K562 (cell line): ENCODE measurements at regions not wholly inside any gene's neighbourhood (a gene's known extent, or its start where the extent isn't known, plus 50 kb on each side); places are given as distances from the start of the nearest gene placed in this dataset.
A peak's percentile ranks its signal among the peaks of the same experiment; 100 is the strongest.

Experiments used
- CTBP1 ChIP-seq: fragments of 450-650 bp; IDR thresholded peaks from 2 replicates; pipeline ENCODE4 v1.6.1; 2016; ENCODE audit warnings: borderline replicate concordance
- EGR1 ChIP-seq: fragments of 450-650 bp; conservative IDR thresholded peaks from 2 replicates; pipeline ENCODE4 v1.6.1; 2017; ENCODE audit warnings: mild to moderate bottlenecking
- FOXM1 ChIP-seq, 2 experiments: fragments of 450-650 bp in 1 of 2; sonication (generic) in 1 of 2; formaldehyde crosslinking in 1 of 2; IDR thresholded peaks; 2 replicates each; pipeline versions ENCODE4 v1.6.1 to v1.9.0; 2017 to 2022; ENCODE audit warnings: low read depth in 2 of 2, mild to moderate bottlenecking in 2 of 2, missing genetic modification reagents in 1 of 2, moderate library complexity in 1 of 2
- MAZ ChIP-seq, 2 experiments: fragments of 450-650 bp in 1 of 2; sonication (generic) in 1 of 2; formaldehyde crosslinking; IDR thresholded peaks in 1 of 2; conservative IDR thresholded peaks in 1 of 2; 2 replicates each; pipeline versions ENCODE4 v1.4.0 to v1.5.0; 2020; ENCODE audit warnings: mild to moderate bottlenecking in 1 of 2, missing genetic modification reagents in 1 of 2
- MTA3 ChIP-seq: fragments of 450-650 bp; formaldehyde crosslinking; IDR thresholded peaks from 2 replicates; pipeline ENCODE4 v1.6.1; 2017; ENCODE audit warnings: mild to moderate bottlenecking, borderline replicate concordance
- SMARCB1 ChIP-seq: IDR thresholded peaks from 2 replicates; pipeline ENCODE4 v1.6.1; 2011; ENCODE audit warnings: improper control_type of control experiment, low read depth; ENCODE audit not compliant: insufficient read length
- SPI1 ChIP-seq: IDR thresholded peaks from 2 replicates; pipeline ENCODE4 v1.6.1; 2011; ENCODE audit warnings: low read depth, low read length, control low read depth, borderline replicate concordance
- TOE1 ChIP-seq, 2 experiments: fragments of 450-650 bp in 1 of 2; sonication (generic) in 1 of 2; formaldehyde crosslinking in 1 of 2; IDR thresholded peaks; 2 replicates each; pipeline versions ENCODE4 v1.7.1 to v1.8.0; 2016 to 2022; ENCODE audit warnings: borderline replicate concordance in 2 of 2, mild to moderate bottlenecking in 2 of 2, antibody characterized with exemption in 1 of 2, inconsistent platforms in 1 of 2, low read depth in 1 of 2, missing genetic modification reagents in 1 of 2, moderate library complexity in 1 of 2
- TRIM24 ChIP-seq, 2 experiments: fragments of 450-650 bp; IDR thresholded peaks; 2 replicates each; pipeline ENCODE4 v1.6.1; 2016
- ZNF584 ChIP-seq: fragments of 200-800 bp; sonication (Bioruptor generic); IDR thresholded peaks from 2 replicates; pipeline ENCODE4 v1.6.1; 2016; ENCODE audit warnings: low read depth, mild to moderate bottlenecking, missing genetic modification characterization, missing compliant biosample characterization
- ZNF766 ChIP-seq: fragments of 200-800 bp; sonication (Bioruptor generic); conservative IDR thresholded peaks from 2 replicates; pipeline ENCODE4 v1.6.1; 2016; ENCODE audit warnings: missing genetic modification characterization, missing compliant biosample characterization
- TF ChIP-seq, protein P1 (sequence below): fragments of 250-450 bp; sonication (Bioruptor Pico); IDR thresholded peaks from 2 replicates; pipeline ENCODE4 v1.9.0; 2021; ENCODE audit warnings: mild to moderate bottlenecking, inconsistent platforms
- TF ChIP-seq, protein P2 (sequence below): fragments of 450-650 bp; IDR thresholded peaks from 2 replicates; pipeline ENCODE4 v1.6.1; 2017; ENCODE audit warnings: antibody characterized with exemption, mild to moderate bottlenecking

DNA sequence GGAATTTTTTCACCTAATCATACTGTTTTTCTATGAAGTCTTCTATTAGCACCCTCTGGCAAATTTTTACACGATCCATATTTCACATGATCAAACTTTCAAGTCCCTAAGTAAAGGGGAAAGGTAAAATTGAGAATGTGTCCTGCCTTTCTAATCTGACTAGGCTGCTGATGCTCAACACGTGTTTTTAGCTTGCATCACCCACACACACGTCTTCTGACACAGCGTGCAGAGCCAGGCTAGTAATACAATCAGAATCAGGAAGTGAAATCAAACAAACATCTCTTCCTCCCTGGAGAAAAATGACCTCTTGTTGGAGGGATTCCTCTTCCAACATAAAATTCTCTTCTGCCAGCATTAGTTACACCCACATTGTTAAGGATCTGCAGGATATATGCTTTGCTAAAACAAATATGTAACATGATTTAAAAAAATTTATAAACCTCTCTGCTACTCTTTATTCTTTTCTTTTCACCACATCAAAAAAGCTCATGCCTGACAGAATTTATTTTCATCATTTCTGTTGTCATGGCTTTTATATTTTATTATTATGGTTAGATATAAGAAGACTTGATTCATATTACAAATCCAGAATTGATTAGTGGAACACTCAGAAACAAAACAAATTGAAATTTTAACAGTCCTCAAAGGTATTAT is 122.4 kb downstream of the RAP2B start (continued):
- TF ChIP-seq, protein P1, sequence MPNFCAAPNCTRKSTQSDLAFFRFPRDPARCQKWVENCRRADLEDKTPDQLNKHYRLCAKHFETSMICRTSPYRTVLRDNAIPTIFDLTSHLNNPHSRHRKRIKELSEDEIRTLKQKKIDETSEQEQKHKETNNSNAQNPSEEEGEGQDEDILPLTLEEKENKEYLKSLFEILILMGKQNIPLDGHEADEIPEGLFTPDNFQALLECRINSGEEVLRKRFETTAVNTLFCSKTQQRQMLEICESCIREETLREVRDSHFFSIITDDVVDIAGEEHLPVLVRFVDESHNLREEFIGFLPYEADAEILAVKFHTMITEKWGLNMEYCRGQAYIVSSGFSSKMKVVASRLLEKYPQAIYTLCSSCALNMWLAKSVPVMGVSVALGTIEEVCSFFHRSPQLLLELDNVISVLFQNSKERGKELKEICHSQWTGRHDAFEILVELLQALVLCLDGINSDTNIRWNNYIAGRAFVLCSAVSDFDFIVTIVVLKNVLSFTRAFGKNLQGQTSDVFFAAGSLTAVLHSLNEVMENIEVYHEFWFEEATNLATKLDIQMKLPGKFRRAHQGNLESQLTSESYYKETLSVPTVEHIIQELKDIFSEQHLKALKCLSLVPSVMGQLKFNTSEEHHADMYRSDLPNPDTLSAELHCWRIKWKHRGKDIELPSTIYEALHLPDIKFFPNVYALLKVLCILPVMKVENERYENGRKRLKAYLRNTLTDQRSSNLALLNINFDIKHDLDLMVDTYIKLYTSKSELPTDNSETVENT (CRISPR knock-in tag): no peak
- TF ChIP-seq, protein P2, sequence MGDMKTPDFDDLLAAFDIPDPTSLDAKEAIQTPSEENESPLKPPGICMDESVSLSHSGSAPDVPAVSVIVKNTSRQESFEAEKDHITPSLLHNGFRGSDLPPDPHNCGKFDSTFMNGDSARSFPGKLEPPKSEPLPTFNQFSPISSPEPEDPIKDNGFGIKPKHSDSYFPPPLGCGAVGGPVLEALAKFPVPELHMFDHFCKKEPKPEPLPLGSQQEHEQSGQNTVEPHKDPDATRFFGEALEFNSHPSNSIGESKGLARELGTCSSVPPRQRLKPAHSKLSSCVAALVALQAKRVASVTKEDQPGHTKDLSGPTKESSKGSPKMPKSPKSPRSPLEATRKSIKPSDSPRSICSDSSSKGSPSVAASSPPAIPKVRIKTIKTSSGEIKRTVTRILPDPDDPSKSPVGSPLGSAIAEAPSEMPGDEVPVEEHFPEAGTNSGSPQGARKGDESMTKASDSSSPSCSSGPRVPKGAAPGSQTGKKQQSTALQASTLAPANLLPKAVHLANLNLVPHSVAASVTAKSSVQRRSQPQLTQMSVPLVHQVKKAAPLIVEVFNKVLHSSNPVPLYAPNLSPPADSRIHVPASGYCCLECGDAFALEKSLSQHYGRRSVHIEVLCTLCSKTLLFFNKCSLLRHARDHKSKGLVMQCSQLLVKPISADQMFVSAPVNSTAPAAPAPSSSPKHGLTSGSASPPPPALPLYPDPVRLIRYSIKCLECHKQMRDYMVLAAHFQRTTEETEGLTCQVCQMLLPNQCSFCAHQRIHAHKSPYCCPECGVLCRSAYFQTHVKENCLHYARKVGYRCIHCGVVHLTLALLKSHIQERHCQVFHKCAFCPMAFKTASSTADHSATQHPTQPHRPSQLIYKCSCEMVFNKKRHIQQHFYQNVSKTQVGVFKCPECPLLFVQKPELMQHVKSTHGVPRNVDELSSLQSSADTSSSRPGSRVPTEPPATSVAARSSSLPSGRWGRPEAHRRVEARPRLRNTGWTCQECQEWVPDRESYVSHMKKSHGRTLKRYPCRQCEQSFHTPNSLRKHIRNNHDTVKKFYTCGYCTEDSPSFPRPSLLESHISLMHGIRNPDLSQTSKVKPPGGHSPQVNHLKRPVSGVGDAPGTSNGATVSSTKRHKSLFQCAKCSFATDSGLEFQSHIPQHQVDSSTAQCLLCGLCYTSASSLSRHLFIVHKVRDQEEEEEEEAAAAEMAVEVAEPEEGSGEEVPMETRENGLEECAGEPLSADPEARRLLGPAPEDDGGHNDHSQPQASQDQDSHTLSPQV: peak; percentile 70
- peak in 1 of 2 experiments; percentile 30; a peak in 1 of 4 replicates for TF ChIP-seq MAZ (CRISPR knock-in tag; conservative IDR thresholded peaks at IDR 0.05 in 1 of 2, IDR thresholded peaks at IDR 0.05 in 1 of 2)
- TF ChIP-seq ZNF766 (CRISPR knock-in tag): peak; percentile 67; the same call in 1 of the 2 replicates
- TF ChIP-seq TOE1 (IDR thresholded peaks at IDR 0.05; ENCODE audit: borderline replicate concordance): 0 out of 2 replicates have a peak, but pooled peaks have one; percentile 23
- TF ChIP-seq TOE1 (CRISPR knock-in tag; IDR thresholded peaks at IDR 0.05; ENCODE audit: borderline replicate concordance, low read depth): no peak
- TF ChIP-seq CTBP1: peak; percentile 65
- no peak for TF ChIP-seq FOXM1 (IDR thresholded peaks at IDR 0.05; ENCODE audit: low read depth)
- no peak for TF ChIP-seq FOXM1 (CRISPR knock-in tag; IDR thresholded peaks at IDR 0.05; ENCODE audit: low read depth)
- TF ChIP-seq MTA3: no peak
- peak; percentile 50 to 64; a peak in 2 of 4 replicates for TF ChIP-seq TRIM24 (IDR thresholded peaks at IDR 0.05)
- 0 out of 2 replicates have a peak, but pooled peaks have one; percentile 10 for TF ChIP-seq ZNF584 (CRISPR knock-in tag)
- TF ChIP-seq SPI1: peak; percentile 81; the same call in 1 of the 2 replicates
- TF ChIP-seq SMARCB1: no peak
- TF ChIP-seq EGR1: 0 out of 2 replicates have a peak, but pooled peaks have one; percentile 17
